Spleen (tissue), 11 donors: ENCODE measurements at regions not wholly inside any gene's neighbourhood (a gene's known extent, or its start where the extent isn't known, plus 50 kb on each side); places are given as distances from the start of the nearest gene placed in this dataset.

ENCODE experiments used
- DNase-seq: peaks from one replicate; pipeline ENCODE4 v3.0.0-alpha.2; 2020
- H3K27ac ChIP-seq, 8 donors: fragments of 200-600 bp; sonication (generic) in 7 of 8; 1 replicate in 4 of 8; 2 replicates in 4 of 8; pipeline versions ENCODE4 v1.5.0 to v1.8.0; 2016 to 2021; ENCODE audit warnings: inconsistent platforms in 4 of 8, mild to moderate bottlenecking in 4 of 8, moderate library complexity in 1 of 8
- H3K27me3 ChIP-seq, 7 donors: fragments of 200-600 bp; sonication (generic) in 6 of 7; replicated peaks in 1 of 7; 1 replicate in 4 of 7; 2 replicates in 3 of 7; pipeline versions ENCODE4 v1.5.0 to v1.8.0; 2016 to 2021; ENCODE audit warnings: inconsistent platforms in 3 of 7, mild to moderate bottlenecking in 1 of 7
- H3K36me3 ChIP-seq, 6 donors: fragments of 200-600 bp; sonication (generic) in 5 of 6; 1 replicate in 4 of 6; 2 replicates in 2 of 6; pipeline versions ENCODE4 v1.5.0 to v1.8.0; 2016 to 2021; ENCODE audit warnings: inconsistent platforms in 2 of 6
- H3K4me1 ChIP-seq, 6 donors: fragments of 200-600 bp; sonication (generic) in 5 of 6; 1 replicate in 3 of 6; 2 replicates in 3 of 6; pipeline versions ENCODE4 v1.5.0 to v1.8.0; 2016 to 2021; ENCODE audit warnings: inconsistent platforms in 3 of 6
- H3K4me3 ChIP-seq, 8 donors: fragments of 200-600 bp; sonication (generic) in 7 of 8; 1 replicate in 4 of 8; 2 replicates in 4 of 8; pipeline versions ENCODE4 v1.5.0 to v1.8.0; 2016 to 2021; ENCODE audit warnings: inconsistent platforms in 4 of 8, mild to moderate bottlenecking in 4 of 8, moderate library complexity in 2 of 8
- H3K9me3 ChIP-seq, 8 donors: fragments of 200-600 bp; sonication (generic) in 7 of 8; 1 replicate in 4 of 8; 2 replicates in 4 of 8; pipeline versions ENCODE4 v1.5.0 to v1.8.0; 2016 to 2021; ENCODE audit warnings: inconsistent platforms in 4 of 8
- CTCF ChIP-seq, 11 experiments: fragments of 200-600 bp in 7 of 11; fragments of 450-650 bp in 4 of 11; sonication (generic) in 4 of 11; IDR thresholded peaks in 8 of 11; conservative IDR thresholded peaks in 3 of 11; 1 replicate in 7 of 11; 2 replicates in 4 of 11; pipeline versions ENCODE4 v1.4.0 to v1.8.0; 2016 to 2021; ENCODE audit warnings: antibody characterized with exemption in 11 of 11, inconsistent platforms in 4 of 11, mild to moderate bottlenecking in 1 of 11
- POLR2A ChIP-seq, 3 donors: fragments of 450-650 bp; IDR thresholded peaks; one replicate each; pipeline ENCODE4 v1.5.1; 2017; ENCODE audit warnings: antibody characterized with exemption in 3 of 3, mild to moderate bottlenecking in 1 of 3
- POLR2AphosphoS5 ChIP-seq, 3 donors: sonication (generic); formaldehyde crosslinking; IDR thresholded peaks; one replicate each; pipeline ENCODE4 v1.5.1; 2017; ENCODE audit warnings: antibody characterized with exemption in 3 of 3
- WGBS, 5 donors: extraction: QIAGEN DNeasy Blood & Tissue Kit in 3 of 5; methylation state at CpG; one replicate each; pipeline versions ENCODE4 v1.1.5 to v1.1.7; 2013 to 2018; 5-methylcytosine and 5-hydroxymethylcytosine counted together
- intact Hi-C: fragments of 100-400 bp; cut with DNase I; formaldehyde crosslinking; loops from one replicate; pipeline ENCODE4 v1.15.0; 2023; ENCODE audit warnings: low total_unique reads
- donor health status: healthy with polysubstance abuse.
- donor health status: DM: no; HTN: no; CAD: no; lungs with moderate emphysema.
- donor health status: DM: no; HTN: no; CAD: no.
- donor health status: Bipolar disorder and iron deficiency.
- donor health status: healthy.
- donor health status: DM: no; HTN: no; CAD: no.
- donor health status: DM: yes; HTN: yes; CAD: no.

- TF ChIP-seq CTCF (IDR thresholded peaks at IDR 0.05 in 8 of 11, conservative IDR thresholded peaks at IDR 0.05 in 3 of 11), result no peak
- TF ChIP-seq POLR2AphosphoS5 (IDR thresholded peaks at IDR 0.05), result no peak
- DNase-seq, result no peak
- intact Hi-C loops, result no loop called here
- H3K36me3 ChIP-seq, result no peaks in the 10 kb centered on the region
- no peak overlapping the region for H3K4me3 ChIP-seq
- peaks cover 0 to 83% (median 17%) of the 10 kb centered on the region in 6 donors for H3K4me1 ChIP-seq
- WGBS, 5 donors, result 48 to 75% (median 63%) methylated on average over 2 of the region's 2 CpGs
- H3K9me3 ChIP-seq, result no peaks in the 10 kb centered on the region
- H3K27ac ChIP-seq, result peak overlapping the region in 7 of 8 donors; percentile 29 to 85 (median 77)
- no peaks in the 10 kb centered on the region for H3K27me3 ChIP-seq
Observed at GRCh38 chr3:171977860-171978259, 61.5 kb upstream of the FNDC3B start.

GRCh38 chr3:171978390-171978789 lies 61.0 kb upstream of the FNDC3B start:
- H3K4me3 ChIP-seq, result no peak overlapping the region
- intact Hi-C loops, result no loop called here
- H3K27me3 ChIP-seq, result no peaks in the 10 kb centered on the region
- no peaks in the 10 kb centered on the region for H3K36me3 ChIP-seq
- H3K9me3 ChIP-seq, result no peaks in the 10 kb centered on the region
- H3K27ac ChIP-seq, result peak overlapping the region in 7 of 8 donors; percentile 29 to 85 (median 77)
- DNase-seq, result no peak
- peaks cover 0 to 89% (median 17%) of the 10 kb centered on the region in 6 donors for H3K4me1 ChIP-seq
- TF ChIP-seq CTCF (IDR thresholded peaks at IDR 0.05 in 8 of 11, conservative IDR thresholded peaks at IDR 0.05 in 3 of 11), result no peak
- no peak for TF ChIP-seq POLR2AphosphoS5 (IDR thresholded peaks at IDR 0.05)
- no peak for TF ChIP-seq POLR2A (IDR thresholded peaks at IDR 0.05)
- 82 to 97% (median 93%) methylated on average over 5 of the region's 5 CpGs for WGBS, 5 donors

- no peaks in the 10 kb centered on the region for H3K36me3 ChIP-seq
- H3K27ac ChIP-seq, result peak overlapping the region in 6 of 8 donors; percentile 63 to 85 (median 77)
- no peaks in the 10 kb centered on the region for H3K27me3 ChIP-seq
- peaks cover 0 to 95% (median 17%) of the 10 kb centered on the region in 6 donors for H3K4me1 ChIP-seq
- no peak overlapping the region for H3K4me3 ChIP-seq
- no peak for DNase-seq
- intact Hi-C loops, result no loop called here
- H3K9me3 ChIP-seq, result no peaks in the 10 kb centered on the region
- TF ChIP-seq POLR2AphosphoS5 (IDR thresholded peaks at IDR 0.05), result no peak
- TF ChIP-seq POLR2A (IDR thresholded peaks at IDR 0.05), result no peak
- TF ChIP-seq CTCF (IDR thresholded peaks at IDR 0.05 in 8 of 11, conservative IDR thresholded peaks at IDR 0.05 in 3 of 11), result no peak
- WGBS, 5 donors, result 68 to 86% (median 83%) methylated on average over 8 of the region's 8 CpGs
Observed at GRCh38 chr3:171979081-171979480, 60.3 kb upstream of the FNDC3B start.

GRCh38 chr3:171980578-171981270 lies 58.7 kb upstream of the FNDC3B start:
- H3K27ac ChIP-seq, result peak overlapping the region in 6 of 8 donors; percentile 31 to 85 (median 68)
- H3K4me1 ChIP-seq, result peaks cover 0 to 94% (median 21%) of the 10 kb centered on the region in 6 donors
- 19 to 55% (median 33%) methylated on average over 2 of the region's 2 CpGs for WGBS, 5 donors
- no peaks in the 10 kb centered on the region for H3K27me3 ChIP-seq
- DNase-seq, result no peak
- intact Hi-C loops, result no loop called here
- TF ChIP-seq POLR2A (IDR thresholded peaks at IDR 0.05) (no peak), CTCF (IDR thresholded peaks at IDR 0.05 in 8 of 11, conservative IDR thresholded peaks at IDR 0.05 in 3 of 11) (peak in 1 of 11 experiments; percentile 24)
- no peaks in the 10 kb centered on the region for H3K36me3 ChIP-seq
- H3K4me3 ChIP-seq, result no peak overlapping the region
- no peaks in the 10 kb centered on the region for H3K9me3 ChIP-seq
